RWPE2 (cell line): ENCODE measurements at regions not wholly inside any gene's neighbourhood (a gene's known extent, or its start where the extent isn't known, plus 50 kb on each side); places are given as distances from the start of the nearest gene placed in this dataset.

Source experiments
- ATAC-seq: fragments of 200-7000 bp; cut with Tn5 transposase; 3 replicates; pipeline ENCODE4 v1.9.1; 2021; ENCODE audit warnings: low read depth
- DNase-seq: peaks from one replicate; pipeline ENCODE4 v3.0.0-alpha.2; 2020; ENCODE audit warnings: low spot score
- H3K27ac ChIP-seq: fragments of 450-650 bp; 2 replicates; pipeline ENCODE4 v1.5.1; 2017; ENCODE audit warnings: mild to moderate bottlenecking; ENCODE audit not compliant: poor library complexity, severe bottlenecking
- H3K27me3 ChIP-seq: fragments of 250-450 bp; sonication (Bioruptor Pico); 2 replicates; pipeline ENCODE4 v1.5.1; 2021; ENCODE audit warnings: mild to moderate bottlenecking, moderate library complexity; ENCODE audit not compliant: insufficient read depth, poor library complexity, severe bottlenecking
- H3K36me3 ChIP-seq: fragments of 250-450 bp; sonication (Bioruptor Pico); 2 replicates; pipeline ENCODE4 v1.5.1; 2020; ENCODE audit warnings: low read depth, mild to moderate bottlenecking, moderate library complexity
- H3K4me1 ChIP-seq: fragments of 250-450 bp; sonication (Bioruptor Pico); 2 replicates; pipeline ENCODE4 v1.5.1; 2021; ENCODE audit warnings: mild to moderate bottlenecking, moderate library complexity; ENCODE audit not compliant: insufficient read depth, poor library complexity, severe bottlenecking
- H3K4me3 ChIP-seq: fragments of 250-450 bp; sonication (Bioruptor Pico); 2 replicates; pipeline ENCODE4 v1.5.1; 2021; ENCODE audit warnings: mild to moderate bottlenecking, moderate library complexity; ENCODE audit not compliant: severe bottlenecking
- H3K9me3 ChIP-seq: fragments of 250-450 bp; sonication (Bioruptor Pico); 2 replicates; pipeline ENCODE4 v1.5.1; 2021; ENCODE audit warnings: mild to moderate bottlenecking, moderate library complexity; ENCODE audit not compliant: severe bottlenecking
- CTCF ChIP-seq: fragments of 450-650 bp; IDR thresholded peaks from one replicate; pipeline ENCODE4 v1.5.1; 2017; ENCODE audit warnings: mild to moderate bottlenecking, moderate library complexity; ENCODE audit not compliant: poor library complexity, severe bottlenecking

- Histone ChIP-seq H3K9me3 (no peaks in the 10 kb centered on the region), H3K27me3 (no peaks in the 10 kb centered on the region), H3K36me3 (no peaks in the 10 kb centered on the region), H3K4me3 (no peak overlapping the region), H3K27ac (no peak overlapping the region), H3K4me1 (no peaks in the 10 kb centered on the region)
- DNase-seq (no peak), ATAC-seq (no peak)
- no peak for TF ChIP-seq CTCF
These were observed 69.6 kb upstream of the RELN start for GRCh38 chr7:104059103-104059502.

DNA sequence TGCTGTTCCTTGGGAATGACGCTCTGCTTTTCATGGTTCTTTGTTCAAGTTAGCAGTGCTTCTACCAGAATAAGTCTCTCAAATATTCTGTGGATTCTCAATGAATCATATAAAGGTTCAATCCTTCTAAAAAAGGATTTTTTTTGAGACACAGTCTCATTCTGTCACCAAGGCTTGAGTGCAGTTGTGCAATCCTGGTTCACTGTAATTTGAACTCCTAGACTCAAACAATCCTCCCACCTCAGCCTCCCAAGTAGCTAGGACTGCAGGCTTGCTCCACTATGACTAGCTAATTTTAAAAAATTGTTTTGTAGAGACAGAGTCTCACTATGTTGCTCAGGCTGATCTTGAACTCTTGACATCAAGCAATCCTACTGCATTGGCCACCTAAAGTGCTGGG is 64.9 kb upstream of the RELN start:
- no peaks in the 10 kb centered on the region for H3K4me1 ChIP-seq
- H3K27ac ChIP-seq, result no peak overlapping the region
- ATAC-seq, result no peak
- H3K4me3 ChIP-seq, result no peak overlapping the region
- H3K9me3 ChIP-seq, result no peaks in the 10 kb centered on the region
- no peaks in the 10 kb centered on the region for H3K36me3 ChIP-seq
- H3K27me3 ChIP-seq, result no peaks in the 10 kb centered on the region
- no peak for DNase-seq
- no peak for TF ChIP-seq CTCF

- Histone ChIP-seq H3K4me3 (no peak overlapping the region), H3K9me3 (no peaks in the 10 kb centered on the region), H3K36me3 (no peaks in the 10 kb centered on the region), H3K27ac (no peak overlapping the region), H3K4me1 (no peaks in the 10 kb centered on the region), H3K27me3 (no peaks in the 10 kb centered on the region)
- no peak for DNase-seq
- no peak for TF ChIP-seq CTCF
- ATAC-seq, result no peak
These were observed 63.5 kb upstream of the RELN start for GRCh38 chr7:104052979-104053378.

GRCh38 chr7:104048055-104048454 is 58.6 kb upstream of the RELN start:
- no peak overlapping the region for H3K4me3 ChIP-seq
- H3K27ac ChIP-seq, result no peak overlapping the region
- no peaks in the 10 kb centered on the region for H3K27me3 ChIP-seq
- H3K9me3 ChIP-seq, result no peaks in the 10 kb centered on the region
- H3K36me3 ChIP-seq, result no peaks in the 10 kb centered on the region
- no peak for ATAC-seq
- no peaks in the 10 kb centered on the region for H3K4me1 ChIP-seq
- TF ChIP-seq CTCF, result no peak
- DNase-seq, result no peak

GRCh38 chr7:104045183-104045582 is 55.7 kb upstream of the RELN start:
- no peak for TF ChIP-seq CTCF

More at GRCh38 chr7:104045183-104045582, 55.7 kb upstream of the RELN start:
- H3K27ac ChIP-seq, result no peak overlapping the region
- H3K4me1 ChIP-seq, result no peaks in the 10 kb centered on the region
- peaks cover 9% of the 10 kb centered on the region for H3K27me3 ChIP-seq
- H3K9me3 ChIP-seq, result no peaks in the 10 kb centered on the region
- no peaks in the 10 kb centered on the region for H3K36me3 ChIP-seq
- H3K4me3 ChIP-seq, result no peak overlapping the region
- DNase-seq (no peak), ATAC-seq (no peak)
